A673 (cell line): ENCODE measurements at regions not wholly inside any gene's neighbourhood (a gene's known extent, or its start where the extent isn't known, plus 50 kb on each side); places are given as distances from the start of the nearest gene placed in this dataset.

ENCODE experiments used
- BruUV-seq: library from RNA; stranded (reverse); fragments of 400-500 nt; replicated peaks from 2 replicates; lab custom pipeline; 2021; lab: Mats Ljungman, UMichigan
- CTCF ChIA-PET: fragments of 300-600 bp; sonication (Branson Sonifier 250); formaldehyde crosslinking; loops from one replicate; lab custom pipeline; 2022; ENCODE audit warnings: antibody characterized with exemption; lab: Charles Lee
- POLR2A ChIA-PET: fragments of 300-600 bp; sonication (Branson Sonifier 250); formaldehyde crosslinking; loops from one replicate; lab custom pipeline; 2022; ENCODE audit warnings: antibody characterized with exemption; ENCODE audit not compliant: low non-redundant PET; lab: Charles Lee
- DNase-seq: peaks from one replicate; pipeline ENCODE4 v3.0.0-alpha.2; 2015; ENCODE audit warnings: low spot score
- H3K27ac ChIP-seq: fragments of 200-600 bp; sonication (generic); 2 replicates; pipeline ENCODE4 v1.5.1; 2016; ENCODE audit warnings: mixed run types, low read depth, mild to moderate bottlenecking, mixed read lengths, antibody characterized with exemption, low read length; ENCODE audit not compliant: poor library complexity, severe bottlenecking
- H3K27me3 ChIP-seq: fragments of 200-600 bp; sonication (generic); replicated peaks from 2 replicates; pipeline ENCODE4 v1.6.1; 2017; ENCODE audit warnings: mixed run types, low read depth, mild to moderate bottlenecking, mixed read lengths, antibody characterized with exemption, low read length; ENCODE audit not compliant: insufficient read depth, poor library complexity
- H3K36me3 ChIP-seq: fragments of 200-600 bp; sonication (generic); 2 replicates; pipeline ENCODE4 v1.6.1; 2016; ENCODE audit warnings: mixed run types, mild to moderate bottlenecking, mixed read lengths, antibody characterized with exemption, low read length; ENCODE audit not compliant: insufficient read depth, poor library complexity, severe bottlenecking
- H3K4me1 ChIP-seq: fragments of 200-600 bp; sonication (generic); 2 replicates; pipeline ENCODE4 v1.6.1; 2017; ENCODE audit warnings: mixed run types, mild to moderate bottlenecking, mixed read lengths, antibody characterized with exemption, low read length; ENCODE audit not compliant: insufficient read depth, poor library complexity, severe bottlenecking
- H3K4me3 ChIP-seq: fragments of 200-600 bp; sonication (generic); 2 replicates; pipeline ENCODE4 v1.5.1; 2016; ENCODE audit warnings: low read depth, mixed run types, mild to moderate bottlenecking, mixed read lengths, low read length; ENCODE audit not compliant: poor library complexity, severe bottlenecking
- H3K9me3 ChIP-seq: fragments of 200-600 bp; sonication (generic); 2 replicates; pipeline ENCODE4 v1.6.1; 2016; ENCODE audit warnings: mixed run types, low read depth, mild to moderate bottlenecking, mixed read lengths, antibody characterized with exemption, low read length; ENCODE audit not compliant: poor library complexity, severe bottlenecking
- CTCF ChIP-seq: fragments of 300-800, 200-600 bp; sonication (generic); conservative IDR thresholded peaks from 2 replicates; pipeline ENCODE4 v1.5.1; 2017; ENCODE audit warnings: low read depth, mild to moderate bottlenecking, antibody characterized with exemption, low read length, moderate library complexity, mixed read lengths
- EZH2 ChIP-seq: fragments of 200-600 bp; sonication (generic); IDR thresholded peaks from 2 replicates; pipeline ENCODE4 v1.6.1; 2017; ENCODE audit warnings: borderline replicate concordance, low read depth, mild to moderate bottlenecking, mixed read lengths, antibody characterized with exemption, low read length; ENCODE audit not compliant: poor library complexity, severe bottlenecking
- intact Hi-C: fragments of 100-400 bp; cut with micrococcal nuclease; formaldehyde crosslinking; loops from one replicate; pipeline ENCODE4 v1.10.0; 2022; ENCODE audit not compliant: unreplicated experiment

- ChIA-PET CTCF (no interaction called here), POLR2A (no interaction called here)
- H3K36me3 ChIP-seq: no peaks in the 10 kb centered on the region
- H3K4me3 ChIP-seq: no peak overlapping the region
- no peaks in the 10 kb centered on the region for H3K9me3 ChIP-seq
- TF ChIP-seq EZH2: no peak
- TF ChIP-seq CTCF: peak; percentile 57
- no peaks in the 10 kb centered on the region for H3K4me1 ChIP-seq
- no TSS peak for BruUV-seq
- intact Hi-C loops: no loop called here
- H3K27me3 ChIP-seq: no peaks in the 10 kb centered on the region
- H3K27ac ChIP-seq: no peak overlapping the region
- DNase-seq: peak; percentile 43
Observed at GRCh38 chr1:243982447-243983018, 68.5 kb upstream of the ZBTB18 start.

GRCh38 chr1:243980471-243980870, 70.6 kb upstream of the ZBTB18 start:
- no peaks in the 10 kb centered on the region for H3K36me3 ChIP-seq
- DNase-seq: no peak
- ChIA-PET CTCF (no interaction called here), POLR2A (interaction anchor here (0.6 to 0.9 kb wide), 2 partner anchors 39 to 229 kb away, joined by 3 read pairs; no protein-coding TSS in a partner anchor)
- BruUV-seq: no TSS peak
- intact Hi-C loops: no loop called here
- no peaks in the 10 kb centered on the region for H3K4me1 ChIP-seq
- no peak overlapping the region for H3K4me3 ChIP-seq
- no peak overlapping the region for H3K27ac ChIP-seq
- TF ChIP-seq EZH2: no peak
- TF ChIP-seq CTCF: no peak
- H3K27me3 ChIP-seq: no peaks in the 10 kb centered on the region
- H3K9me3 ChIP-seq: no peaks in the 10 kb centered on the region

GRCh38 chr1:243980071-243980470, 71.0 kb upstream of the ZBTB18 start:
- POLR2A ChIA-PET: no interaction called here
- CTCF ChIA-PET: no interaction called here
- Histone ChIP-seq H3K27ac (no peak overlapping the region), H3K4me3 (no peak overlapping the region), H3K36me3 (no peaks in the 10 kb centered on the region), H3K27me3 (no peaks in the 10 kb centered on the region), H3K9me3 (no peaks in the 10 kb centered on the region), H3K4me1 (no peaks in the 10 kb centered on the region)
- BruUV-seq: no TSS peak
- DNase-seq: no peak
- TF ChIP-seq EZH2: no peak
- TF ChIP-seq CTCF: no peak
- intact Hi-C loops: no loop called here
